ENCODE measurements at regions not wholly inside any gene's neighbourhood (a gene's known extent, or its start where the extent isn't known, plus 50 kb on each side); places are given as distances from the start of the nearest gene placed in this dataset.
"Not testable (repeated sequence)": the region's sequence is repeated elsewhere in the genome, so short reads cannot be mapped to it uniquely, and the experiment has no call there.

DNA sequence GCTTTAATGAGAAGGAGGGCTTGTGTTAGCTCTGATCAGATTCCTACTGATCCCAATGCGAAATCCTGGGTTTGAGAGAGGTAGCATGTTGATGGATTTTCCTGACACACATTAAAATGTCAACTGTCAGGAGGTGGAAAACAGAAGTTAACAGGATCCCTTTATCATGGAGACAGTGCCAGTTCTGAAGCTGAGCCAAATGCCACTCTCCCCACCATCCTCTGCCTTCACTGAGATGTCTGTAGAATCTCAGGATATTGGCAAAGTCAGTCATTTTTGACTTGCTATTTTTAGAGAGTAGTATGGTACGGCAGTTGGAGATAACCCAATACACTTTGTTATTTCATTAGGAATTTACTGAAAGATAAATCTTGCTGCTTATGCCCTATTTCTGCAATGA lies 1816.2 kb upstream of the FLRT2 start:
- DNase-seq (ENCODE audit: low read depth), result no peak

DNA sequence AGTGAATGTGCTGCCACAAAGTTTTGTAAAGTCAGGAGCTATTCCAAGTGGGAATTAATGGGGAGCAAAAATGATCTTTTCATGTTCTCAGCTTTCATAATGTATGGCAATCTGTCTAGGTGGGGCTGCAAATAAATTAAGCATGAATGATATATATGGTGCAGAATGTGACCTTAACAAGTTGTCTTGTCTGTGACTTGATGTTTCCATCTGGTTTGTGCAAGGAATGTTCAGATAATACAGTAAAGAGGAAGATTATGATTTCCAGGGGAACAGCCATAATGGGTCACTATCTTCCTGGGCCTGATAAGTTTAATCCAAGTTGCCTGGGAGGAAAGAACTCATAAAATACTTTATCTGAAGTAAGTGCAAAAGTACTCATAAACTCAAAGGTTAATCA lies 1815.8 kb upstream of the FLRT2 start:
- DNase-seq (ENCODE audit: low read depth), result no peak

DNA sequence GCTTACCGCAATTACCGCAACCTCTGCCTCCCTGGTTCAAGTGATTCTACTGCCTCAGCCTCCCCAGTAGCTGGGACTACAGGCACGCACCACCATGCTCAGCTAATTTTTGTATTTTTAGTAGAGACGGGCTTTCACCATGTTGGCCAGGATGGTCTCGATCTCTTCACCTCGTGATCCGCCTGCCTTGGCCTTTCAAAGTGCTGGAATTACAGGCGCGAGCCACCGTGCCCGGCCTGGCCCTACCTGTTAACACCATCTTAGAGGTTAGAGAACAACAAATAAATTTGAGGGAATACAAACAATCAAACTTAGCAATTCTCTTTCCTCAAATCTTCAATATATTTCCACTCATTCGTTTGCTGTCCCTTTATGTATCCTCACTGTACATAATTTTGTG lies 1810.5 kb upstream of the FLRT2 start:
- DNase-seq (ENCODE audit: low read depth), result not testable (repeated sequence)

DNA sequence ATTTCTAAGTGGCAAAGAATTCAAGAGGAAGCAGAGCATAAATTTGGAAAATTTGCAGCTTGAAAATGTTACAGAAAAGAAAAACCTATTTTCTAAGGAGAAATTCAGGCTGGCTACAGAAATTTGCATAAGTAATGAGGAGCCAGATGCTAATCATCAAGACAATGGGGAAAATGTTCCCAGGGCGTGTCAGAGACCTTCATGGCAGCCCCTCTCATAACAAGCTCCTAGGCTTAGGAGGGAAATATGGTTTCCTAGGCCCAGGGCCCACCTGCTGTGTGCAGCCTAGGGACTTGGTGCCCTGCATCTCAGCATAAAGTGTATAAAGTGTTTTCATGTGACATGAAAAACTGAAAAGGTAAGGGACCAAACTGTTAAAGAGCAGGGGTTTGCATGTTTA lies 1796.3 kb upstream of the FLRT2 start:
- no peak for DNase-seq (ENCODE audit: low read depth)

DNA sequence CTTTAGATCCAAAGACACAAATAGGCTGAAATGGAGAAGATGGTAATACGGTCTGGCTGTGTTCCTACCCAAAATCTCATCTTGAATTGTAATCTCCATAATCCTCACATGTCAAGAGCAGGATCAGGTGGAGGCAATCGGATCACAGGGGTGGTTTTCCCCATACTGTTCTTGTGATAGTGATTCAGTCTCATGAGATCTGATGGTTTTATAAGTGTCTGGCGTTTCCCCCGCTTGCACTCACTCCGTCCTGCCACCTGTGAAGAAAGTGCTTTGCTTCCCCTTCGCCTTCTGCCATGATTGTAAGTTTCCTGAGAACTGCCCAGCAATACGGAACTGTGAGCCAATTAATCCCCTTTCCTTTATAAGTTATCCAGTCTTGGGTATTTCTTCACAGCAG lies 1795.5 kb upstream of the FLRT2 start:
- DNase-seq (ENCODE audit: low read depth), result no peak

DNA sequence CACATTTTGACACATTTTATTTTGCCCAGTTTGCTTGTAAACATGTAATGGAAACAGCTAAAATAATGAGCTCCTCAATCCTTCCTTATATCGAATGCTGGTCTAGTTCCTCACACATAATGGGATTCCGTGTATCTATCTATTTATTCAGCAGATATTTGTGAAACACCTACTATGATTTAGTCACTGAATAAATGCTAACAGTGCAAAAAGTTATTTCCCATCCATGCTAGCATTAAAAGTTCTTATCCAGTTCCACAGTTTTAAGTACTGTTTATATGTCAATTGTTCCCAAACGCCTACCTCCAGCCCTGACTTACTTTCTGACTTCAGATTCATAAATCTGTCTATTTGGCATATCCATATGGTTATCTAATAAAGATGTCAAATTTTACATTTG lies 1788.7 kb upstream of the FLRT2 start:
- no peak for DNase-seq (ENCODE audit: low read depth)

DNA sequence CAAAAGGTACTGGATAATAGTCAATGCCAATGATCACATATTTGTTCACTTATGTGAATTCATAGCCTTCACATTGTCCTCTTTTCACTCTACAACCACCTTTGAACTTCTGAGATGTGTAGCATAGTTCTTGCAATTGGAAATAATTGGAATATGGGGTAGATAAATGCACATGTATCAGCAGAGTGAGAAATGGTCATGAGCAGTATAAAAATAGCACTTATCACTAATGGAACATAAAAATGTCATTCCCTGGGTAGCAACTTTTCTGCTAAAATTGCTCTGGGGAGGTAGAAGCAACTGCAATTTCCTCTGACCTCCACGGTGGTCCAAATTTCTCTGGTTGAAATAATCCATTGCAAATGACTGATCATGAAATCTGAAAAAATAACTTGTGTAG lies 1785.7 kb upstream of the FLRT2 start:
- DNase-seq (ENCODE audit: low read depth), result no peak

DNA sequence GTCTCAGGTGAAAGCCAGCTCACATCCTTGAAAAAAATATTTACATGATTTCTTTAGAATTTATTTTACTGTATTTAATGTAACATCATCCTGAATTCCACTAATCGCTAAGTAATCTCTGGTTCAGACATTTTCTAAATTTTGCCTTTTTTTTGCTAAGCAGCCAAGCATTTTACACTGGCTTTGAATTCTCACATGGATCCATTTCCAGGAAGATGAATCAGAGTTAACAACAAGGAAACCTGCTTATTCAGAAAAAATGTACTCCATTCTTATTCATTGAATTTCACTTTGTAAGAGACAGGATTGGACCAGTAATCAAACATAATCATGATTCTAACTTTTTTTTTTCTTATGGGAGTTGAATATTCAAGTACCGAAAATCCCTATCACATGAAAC lies 1785.1 kb upstream of the FLRT2 start:
- no peak for DNase-seq (ENCODE audit: low read depth)

DNA sequence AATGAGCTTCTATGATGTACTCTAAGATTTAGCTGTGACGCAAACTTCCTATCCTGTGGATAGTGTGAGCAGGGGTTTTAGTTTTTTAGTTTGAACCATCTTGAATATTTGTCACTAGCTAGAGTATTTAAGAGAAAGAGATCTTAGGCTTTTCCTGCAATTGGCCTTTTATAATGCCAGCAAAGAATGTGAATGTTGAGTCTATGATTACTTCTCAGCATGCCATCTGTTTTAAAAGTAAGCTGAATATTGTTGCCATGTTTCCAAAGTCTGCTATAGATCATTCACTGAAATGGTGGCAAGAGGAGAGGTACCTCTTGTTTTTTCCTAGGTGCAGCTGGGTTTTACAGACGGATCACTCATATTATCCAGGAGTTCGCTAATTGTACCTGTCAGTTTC lies 1783.6 kb upstream of the FLRT2 start:
- no peak for DNase-seq (ENCODE audit: low read depth)

DNA sequence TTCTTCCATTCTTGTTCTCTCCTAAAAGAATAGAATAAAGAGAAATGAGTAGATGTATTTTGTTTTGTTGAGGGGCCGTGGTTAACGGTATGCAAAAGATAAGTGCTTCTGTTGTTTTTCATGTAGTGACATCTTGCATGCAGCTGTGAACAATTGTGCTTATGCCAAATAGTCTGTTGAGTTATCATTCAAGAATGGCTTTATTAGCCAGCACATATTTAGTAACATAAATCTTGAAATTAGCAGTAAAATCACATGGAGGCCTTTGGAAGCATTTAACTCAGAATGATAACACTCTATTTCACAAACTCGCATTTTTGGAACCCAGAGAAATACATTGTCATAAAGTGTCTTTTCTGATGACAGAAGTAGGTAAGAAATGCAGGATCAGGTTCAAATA lies 1772.0 kb upstream of the FLRT2 start:
- DNase-seq (ENCODE audit: low read depth), result no peak

DNA sequence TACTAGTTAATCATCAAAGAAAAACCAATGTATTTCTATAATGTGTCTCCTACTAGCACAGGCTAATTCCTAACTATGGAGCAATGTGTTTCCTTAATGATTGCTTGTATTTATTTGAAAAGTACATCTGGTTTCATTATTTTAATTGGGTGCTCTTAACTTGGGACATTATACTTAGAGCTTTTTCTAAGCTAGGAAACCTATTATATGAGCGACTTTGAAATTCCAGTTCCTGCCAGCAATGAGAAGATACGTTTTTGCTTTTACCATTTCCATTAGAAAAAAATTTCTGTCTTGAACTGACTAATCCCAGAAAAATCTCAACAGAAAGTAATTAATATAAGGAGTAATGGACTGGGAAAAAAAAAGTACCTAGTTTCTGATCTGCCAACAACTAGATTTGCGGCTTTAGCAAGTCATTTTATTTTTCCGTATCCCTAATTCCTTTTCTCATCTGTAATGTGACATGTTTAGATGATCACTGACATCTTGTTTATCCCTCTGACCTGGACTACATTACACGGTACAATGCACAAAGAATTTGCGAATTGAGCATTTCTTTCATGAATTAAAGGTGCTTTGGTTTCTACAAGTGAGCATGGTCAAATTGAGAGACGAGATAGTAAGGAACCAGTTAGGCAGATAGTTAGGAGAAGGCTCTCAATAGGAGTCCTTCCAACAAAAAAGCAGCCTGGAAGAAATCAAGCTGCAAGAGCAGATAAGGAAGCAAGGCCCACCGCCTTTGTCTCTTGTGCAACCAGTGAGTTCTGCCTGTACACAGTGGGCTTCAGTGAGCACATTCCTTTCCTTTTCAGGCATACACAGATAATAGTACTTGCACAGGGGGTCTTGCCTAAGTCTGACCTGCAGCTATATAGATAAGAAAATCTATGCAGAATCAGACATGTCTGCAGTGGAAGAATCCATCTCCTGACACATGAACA lies 1765.0 kb upstream of the FLRT2 start:
- DNase-seq (ENCODE audit: low read depth), result no peak

DNA sequence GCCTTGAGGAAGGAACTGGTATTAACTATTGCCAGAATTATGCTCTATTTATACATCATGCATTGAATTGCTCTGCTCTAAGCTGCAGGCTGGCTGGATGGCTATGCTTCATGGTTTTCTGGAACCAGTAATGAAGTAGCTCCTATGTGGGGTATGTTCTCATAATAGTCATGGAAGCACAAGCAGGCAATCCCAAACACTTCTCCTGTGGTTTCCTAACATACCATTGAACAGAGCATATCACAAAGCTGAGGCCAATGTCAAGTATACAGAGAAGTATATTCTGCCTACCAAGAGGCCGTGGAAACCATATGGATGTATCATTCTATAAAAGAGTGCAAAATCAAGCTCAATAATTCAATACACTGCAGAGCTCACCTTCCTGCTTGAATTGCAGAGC lies 1752.4 kb upstream of the FLRT2 start:
- no peak for DNase-seq (ENCODE audit: low read depth)

DNA sequence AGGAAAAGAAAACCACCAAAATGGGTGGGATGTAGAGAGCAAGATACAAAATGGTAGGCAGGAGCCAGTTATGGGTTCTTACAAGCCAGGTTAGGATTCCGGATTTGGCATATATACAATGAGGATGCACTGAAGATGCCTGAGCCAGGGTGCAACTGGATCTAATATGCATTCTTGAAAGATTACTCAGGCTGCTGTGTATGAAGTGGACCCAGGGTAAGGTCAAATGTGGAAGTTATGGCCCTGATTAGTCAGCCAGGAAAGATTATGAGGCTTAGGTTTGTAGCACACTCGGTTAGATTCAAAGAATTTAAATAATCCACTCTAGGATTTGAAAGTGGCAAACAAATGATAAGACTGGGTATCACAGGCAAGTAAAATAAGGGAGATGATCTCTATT lies 1750.7 kb upstream of the FLRT2 start:
- DNase-seq (ENCODE audit: low read depth), result peak; percentile 87

DNA sequence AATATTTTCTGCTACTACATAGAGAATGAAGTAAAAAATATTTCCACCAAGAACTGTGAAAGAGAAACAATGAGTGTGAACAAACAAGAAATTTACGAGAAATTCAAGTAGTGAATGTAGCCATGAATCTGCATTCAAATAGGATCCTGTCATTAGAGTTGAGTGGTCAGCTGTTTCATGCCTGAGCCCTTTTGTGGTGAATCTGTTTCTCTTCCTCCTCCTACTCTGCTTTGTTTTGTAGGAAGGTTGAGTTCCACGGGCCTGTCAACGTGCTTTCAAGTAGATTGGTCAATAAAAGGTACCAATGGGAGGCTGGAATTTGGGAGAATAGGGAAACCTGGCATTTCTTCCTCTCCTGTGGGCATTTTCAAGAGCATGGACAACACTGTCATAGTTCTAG lies 1749.6 kb upstream of the FLRT2 start:
- DNase-seq (ENCODE audit: low read depth), result no peak

DNA sequence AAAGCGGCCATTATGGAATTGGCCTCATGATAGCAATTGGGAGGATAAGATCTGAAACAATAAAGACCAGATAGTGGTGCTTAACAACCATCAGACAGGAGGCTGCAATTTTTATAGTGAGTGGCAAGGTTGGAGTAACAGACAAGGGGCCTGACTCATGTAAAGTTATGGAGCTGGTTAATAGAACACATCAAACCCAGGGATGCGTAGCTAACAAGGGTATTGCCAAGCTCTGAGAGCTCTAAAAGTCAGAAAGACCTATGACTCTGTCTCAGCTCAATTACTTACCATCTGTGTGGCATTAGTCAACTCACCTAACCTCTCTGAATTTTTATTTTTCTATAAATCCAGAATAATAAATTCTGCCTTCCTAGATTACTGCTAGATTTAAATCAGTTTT lies 1731.5 kb upstream of the FLRT2 start:
- no peak for DNase-seq (ENCODE audit: low read depth)

DNA sequence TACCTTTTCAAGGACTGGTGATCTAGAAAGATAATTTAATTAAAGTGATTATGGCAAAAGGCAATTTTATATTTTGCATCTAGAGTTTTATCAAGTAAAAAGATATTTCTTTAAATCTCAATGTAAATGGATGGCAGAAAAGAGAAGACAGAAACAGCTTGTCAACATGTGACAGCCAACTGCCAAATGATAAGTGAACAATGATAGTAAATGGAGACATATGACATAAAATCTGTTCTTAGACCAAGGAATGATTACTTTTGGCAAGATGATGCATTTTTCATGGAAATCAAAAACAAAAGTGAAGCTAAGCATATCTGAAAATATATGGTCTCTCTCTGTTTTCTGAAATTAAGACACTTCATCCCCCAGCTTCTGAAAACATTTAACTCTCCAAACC lies 1730.7 kb upstream of the FLRT2 start:
- DNase-seq (ENCODE audit: low read depth), result no peak

DNA sequence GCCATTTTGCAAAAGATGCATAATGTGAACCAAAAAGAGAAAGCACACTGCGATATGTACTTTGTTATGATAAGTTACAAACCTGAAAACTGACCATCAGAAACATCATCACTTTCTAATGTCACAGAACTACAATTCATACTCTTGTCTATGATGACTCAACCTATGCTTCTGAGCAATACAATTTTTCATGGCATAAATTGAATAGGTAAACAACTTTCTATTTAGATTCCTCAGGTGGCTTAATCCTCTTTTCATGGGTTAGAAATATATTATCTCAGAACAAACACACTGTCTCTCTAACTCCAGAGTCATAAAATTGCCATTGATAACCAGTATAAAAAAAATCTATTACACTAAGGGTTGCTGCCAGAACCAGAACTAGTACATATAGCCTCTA lies 1715.0 kb upstream of the FLRT2 start:
- DNase-seq (ENCODE audit: low read depth), result no peak

DNA sequence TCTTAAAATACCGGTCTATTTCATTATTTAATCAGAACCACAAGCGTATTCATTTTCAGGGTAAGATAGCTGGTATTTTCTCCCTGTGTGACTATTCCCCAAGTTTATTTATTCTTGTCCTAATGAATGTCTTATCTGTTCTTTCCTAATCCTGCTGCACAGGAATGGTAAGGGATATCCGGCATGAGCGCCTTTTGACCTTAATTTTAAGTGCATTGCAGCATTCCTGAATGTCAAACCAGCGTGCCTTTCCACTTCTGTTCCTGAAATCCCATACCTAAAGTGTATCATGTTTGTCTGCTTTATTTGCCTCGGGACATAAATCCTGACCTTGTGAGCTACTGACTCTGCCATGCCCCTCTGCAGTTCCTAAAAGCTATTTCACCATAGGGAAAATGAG lies 1713.2 kb upstream of the FLRT2 start:
- peak; percentile 24 for DNase-seq (ENCODE audit: low read depth)

DNA sequence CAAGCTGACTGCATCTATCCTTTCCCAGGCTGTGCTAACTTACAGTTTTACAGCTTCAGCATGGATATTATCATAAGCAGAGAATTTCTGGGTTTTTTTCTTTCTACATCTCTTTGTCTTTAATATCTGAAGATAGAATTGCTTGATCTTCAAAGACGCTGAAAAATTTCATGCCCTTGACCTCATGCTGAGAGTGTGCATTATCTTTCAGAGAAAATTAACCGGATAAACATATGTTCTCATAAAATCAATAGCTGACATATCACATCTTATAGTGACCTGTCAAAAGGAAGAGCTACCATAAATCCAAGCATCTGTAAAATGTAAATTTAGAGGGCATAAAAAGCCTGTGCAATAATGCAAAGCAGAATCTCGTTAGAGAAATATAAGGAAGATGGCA lies 1704.1 kb upstream of the FLRT2 start:
- DNase-seq (ENCODE audit: low read depth), result no peak

DNA sequence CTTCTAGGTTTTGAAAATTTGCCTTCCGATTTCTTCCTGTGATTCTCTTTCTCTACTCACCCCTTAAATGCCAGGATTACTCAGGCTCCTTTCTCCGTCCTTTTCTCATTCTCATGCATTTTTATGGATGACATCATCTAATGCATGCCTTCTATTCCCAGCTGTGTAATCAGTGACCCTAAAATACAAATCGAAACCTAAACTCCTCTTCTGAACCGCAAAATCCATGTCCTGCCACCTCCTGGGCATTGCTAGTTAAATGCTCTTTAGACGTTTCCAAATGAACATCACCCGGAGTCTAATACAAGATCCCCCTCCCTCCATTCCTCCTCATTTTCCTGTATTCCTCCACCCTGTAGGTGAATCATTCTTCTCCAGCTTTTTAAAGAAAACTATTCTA lies 1703.1 kb upstream of the FLRT2 start:
- peak; percentile 47 for DNase-seq (ENCODE audit: low read depth)

DNA sequence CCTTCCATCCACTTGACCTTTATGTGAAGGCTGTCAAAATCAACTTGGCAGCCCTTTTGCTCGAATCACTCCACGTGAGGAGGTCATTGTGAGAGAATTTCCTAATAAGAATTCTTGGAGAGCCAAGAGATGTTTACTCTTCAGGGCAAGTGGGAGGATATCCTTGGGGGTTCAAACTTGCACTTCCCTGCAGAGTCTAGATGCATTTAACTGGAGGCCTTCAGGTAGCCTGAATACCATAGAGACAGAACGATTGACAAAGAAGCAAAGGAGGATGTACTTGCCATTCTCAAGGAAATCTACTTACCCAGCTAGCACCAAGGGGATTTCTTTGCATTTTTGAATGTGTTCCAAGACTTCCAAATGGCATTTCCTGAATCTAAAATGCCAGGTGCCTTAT lies 1702.6 kb upstream of the FLRT2 start:
- no peak for DNase-seq (ENCODE audit: low read depth)

DNA sequence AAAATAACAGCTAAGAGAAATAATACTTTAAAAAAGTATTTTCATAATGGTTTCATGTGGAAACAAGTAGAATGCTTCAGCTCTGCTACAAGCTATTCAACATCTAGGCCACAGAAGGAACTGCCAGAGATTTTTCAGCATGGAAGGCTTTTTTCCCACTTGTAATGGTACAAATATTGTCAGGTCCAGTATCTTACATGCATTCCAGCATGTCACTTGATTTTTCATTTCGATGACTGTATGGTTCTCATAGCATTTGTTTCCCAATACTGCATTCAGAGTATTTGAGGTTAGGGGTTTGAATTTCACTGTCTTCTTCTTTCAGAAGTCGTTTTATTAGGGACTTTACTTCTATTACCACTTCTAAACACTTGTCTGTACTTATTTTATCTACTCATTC lies 1701.5 kb upstream of the FLRT2 start:
- no peak for DNase-seq (ENCODE audit: low read depth)

DNA sequence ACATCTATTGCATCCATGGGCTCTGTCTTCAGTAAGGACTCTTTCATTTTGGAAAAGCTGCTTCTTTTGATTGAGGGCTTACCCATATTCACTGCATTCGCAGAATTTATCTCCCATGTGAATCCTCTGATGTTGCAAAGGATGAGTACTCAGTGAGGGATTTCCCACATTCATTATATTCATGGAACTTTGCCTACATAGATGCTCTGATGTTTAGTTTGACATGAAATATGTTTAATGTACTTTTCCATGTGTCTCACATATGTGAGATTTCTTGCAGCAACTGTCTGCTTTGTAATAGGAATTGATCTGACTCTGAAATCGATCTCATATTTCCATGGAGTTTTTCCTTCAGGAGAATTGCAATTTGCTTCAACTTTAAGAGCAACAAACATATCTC lies 1699.6 kb upstream of the FLRT2 start:
- no peak for DNase-seq (ENCODE audit: low read depth)

DNA sequence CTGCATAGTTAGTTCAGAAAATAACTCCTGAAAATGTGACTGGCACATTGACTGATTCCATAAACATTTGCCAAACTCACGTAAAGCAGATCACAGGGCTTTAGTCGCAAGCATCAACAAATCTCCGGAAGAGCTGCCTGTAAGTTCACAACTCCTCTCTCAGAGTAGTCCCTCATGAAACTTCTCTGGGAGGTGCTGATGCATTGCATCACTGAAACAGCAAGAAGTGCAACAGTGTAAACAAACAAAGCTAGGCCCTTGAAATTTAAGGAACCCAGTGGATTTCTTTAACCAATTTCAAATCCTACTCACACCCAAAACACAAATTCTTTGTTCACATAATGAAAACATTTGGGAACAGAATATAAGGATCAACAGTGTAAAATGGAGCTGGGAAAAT lies 1691.7 kb upstream of the FLRT2 start:
- DNase-seq (ENCODE audit: low read depth), result no peak

All from HS-27A (cell line).